DOHH2 (cell line): ENCODE measurements at regions not wholly inside any gene's neighbourhood (a gene's known extent, or its start where the extent isn't known, plus 50 kb on each side); places are given as distances from the start of the nearest gene placed in this dataset.

ENCODE experiments used
- CTCF ChIP-seq: fragments of 200-600 bp; sonication (generic); IDR thresholded peaks from one replicate; pipeline ENCODE4 v1.5.1; 2014; ENCODE audit warnings: antibody characterized with exemption, mild to moderate bottlenecking, low read depth, low read length; ENCODE audit not compliant: poor library complexity, severe bottlenecking
- EZH2phosphoT487 ChIP-seq: fragments of 200-600 bp; sonication (generic); IDR thresholded peaks from 2 replicates; pipeline ENCODE4 v1.6.1; 2017; ENCODE audit warnings: borderline replicate concordance, mild to moderate bottlenecking, antibody characterized with exemption, low read length, moderate library complexity, mixed read lengths

GRCh38 chr14:66388516-66388915 lies 97.7 kb upstream of the CCDC196 start:
- TF ChIP-seq CTCF (no peak), EZH2phosphoT487 (no peak)
